Prostate gland (tissue), 2 donors: ENCODE measurements at regions not wholly inside any gene's neighbourhood (a gene's known extent, or its start where the extent isn't known, plus 50 kb on each side); places are given as distances from the start of the nearest gene placed in this dataset.

Experiments
- DNase-seq: peaks from one replicate; pipeline ENCODE4 v3.0.0-alpha.2; 2019; ENCODE audit warnings: low spot score
- H3K27ac ChIP-seq, 2 donors: fragments of 200-600 bp; sonication (generic); 2 replicates each; pipeline ENCODE4 v1.5.1; 2017 to 2019
- H3K27me3 ChIP-seq: fragments of 200-600 bp; sonication (generic); replicated peaks from 2 replicates; pipeline ENCODE4 v1.5.1; 2019; ENCODE audit not compliant: insufficient read depth
- H3K36me3 ChIP-seq, 2 donors: fragments of 200-600 bp; sonication (generic); 1 replicate in 1 of 2; 2 replicates in 1 of 2; pipeline versions ENCODE4 v1.5.1 to v1.8.1; 2017 to 2019
- H3K4me1 ChIP-seq: fragments of 200-600 bp; sonication (generic); replicated peaks from 2 replicates; pipeline ENCODE4 v1.5.1; 2019
- H3K4me3 ChIP-seq, 2 donors: fragments of 200-600 bp; sonication (generic); 2 replicates each; pipeline ENCODE4 v1.5.1; 2017 to 2019
- H3K9me3 ChIP-seq: fragments of 200-600 bp; sonication (generic); 2 replicates; pipeline ENCODE4 v1.5.1; 2017
- POLR2A ChIP-seq: fragments of 450-650 bp; IDR thresholded peaks from one replicate; pipeline ENCODE4 v1.6.1; 2016; ENCODE audit warnings: antibody characterized with exemption, mild to moderate bottlenecking
- POLR2AphosphoS5 ChIP-seq: sonication (generic); formaldehyde crosslinking; IDR thresholded peaks from one replicate; pipeline ENCODE4 v1.6.1; 2017; ENCODE audit warnings: antibody characterized with exemption
- WGBS: methylation state at CpG from one replicate; pipeline ENCODE4 v1.1.5; 2018; 5-methylcytosine and 5-hydroxymethylcytosine counted together
- intact Hi-C: fragments of 100-400 bp; cut with DNase I; formaldehyde crosslinking; loops from one replicate; pipeline ENCODE4 v1.14.2; 2022
- TF ChIP-seq, protein P1 (sequence below), 4 experiments: fragments of 200-600 bp in 2 of 4; fragments of 450-650 bp in 2 of 4; sonication (generic) in 2 of 4; IDR thresholded peaks; 1 replicate in 3 of 4; 2 replicates in 1 of 4; pipeline ENCODE4 v1.5.1; 2016 to 2019; ENCODE audit warnings: antibody characterized with exemption in 4 of 4, mild to moderate bottlenecking in 2 of 4, moderate library complexity in 2 of 4

DNA sequence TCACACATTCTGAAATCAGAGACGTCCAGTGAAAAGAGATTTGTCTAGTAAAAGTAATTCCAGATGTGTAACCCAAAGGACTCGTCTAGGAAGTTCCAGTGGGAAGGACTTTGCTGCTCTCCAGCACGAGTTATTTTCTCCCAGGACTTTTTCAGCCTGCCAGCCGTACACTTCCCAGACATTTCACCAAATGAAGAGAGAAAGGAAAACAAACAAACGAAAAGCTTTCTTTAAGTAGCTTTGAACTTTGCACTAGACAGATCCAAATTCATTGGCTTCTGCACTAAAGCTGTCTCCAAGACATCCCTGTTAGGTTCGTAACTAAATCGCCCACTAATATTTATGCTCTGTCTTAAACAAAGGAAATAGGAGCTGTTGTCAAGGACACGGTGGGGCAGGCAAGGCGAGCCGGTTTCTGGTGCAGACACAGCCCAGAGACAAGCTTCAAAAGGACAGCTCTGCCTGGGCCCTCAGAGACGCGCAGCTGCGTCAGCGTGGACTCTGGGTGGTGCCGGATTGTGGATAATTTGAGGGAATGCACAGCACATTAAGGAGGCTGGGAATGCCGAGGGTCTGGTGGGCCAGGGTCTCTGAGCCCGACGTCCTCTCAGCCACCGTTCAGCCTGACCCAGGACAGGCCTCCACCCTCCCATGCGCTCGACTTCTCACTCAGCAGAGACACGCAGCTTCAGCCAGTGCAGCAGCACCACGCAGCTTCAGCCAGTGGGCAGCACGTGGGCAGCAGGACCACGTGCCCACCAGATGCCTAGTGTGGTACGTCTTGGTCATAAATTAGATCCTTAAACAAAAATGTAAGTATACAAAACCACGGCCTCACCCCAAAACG is 64.1 kb upstream of the INSIG1 start:
- no peaks in the 10 kb centered on the region for H3K27me3 ChIP-seq
- TF ChIP-seq, protein P1, sequence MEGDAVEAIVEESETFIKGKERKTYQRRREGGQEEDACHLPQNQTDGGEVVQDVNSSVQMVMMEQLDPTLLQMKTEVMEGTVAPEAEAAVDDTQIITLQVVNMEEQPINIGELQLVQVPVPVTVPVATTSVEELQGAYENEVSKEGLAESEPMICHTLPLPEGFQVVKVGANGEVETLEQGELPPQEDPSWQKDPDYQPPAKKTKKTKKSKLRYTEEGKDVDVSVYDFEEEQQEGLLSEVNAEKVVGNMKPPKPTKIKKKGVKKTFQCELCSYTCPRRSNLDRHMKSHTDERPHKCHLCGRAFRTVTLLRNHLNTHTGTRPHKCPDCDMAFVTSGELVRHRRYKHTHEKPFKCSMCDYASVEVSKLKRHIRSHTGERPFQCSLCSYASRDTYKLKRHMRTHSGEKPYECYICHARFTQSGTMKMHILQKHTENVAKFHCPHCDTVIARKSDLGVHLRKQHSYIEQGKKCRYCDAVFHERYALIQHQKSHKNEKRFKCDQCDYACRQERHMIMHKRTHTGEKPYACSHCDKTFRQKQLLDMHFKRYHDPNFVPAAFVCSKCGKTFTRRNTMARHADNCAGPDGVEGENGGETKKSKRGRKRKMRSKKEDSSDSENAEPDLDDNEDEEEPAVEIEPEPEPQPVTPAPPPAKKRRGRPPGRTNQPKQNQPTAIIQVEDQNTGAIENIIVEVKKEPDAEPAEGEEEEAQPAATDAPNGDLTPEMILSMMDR (IDR thresholded peaks at IDR 0.05), result no peak
- TF ChIP-seq POLR2AphosphoS5 (no peak), POLR2A (no peak)
- H3K4me3 ChIP-seq, result no peak overlapping the region
- 35% methylated on average over 28 of the region's 28 CpGs for WGBS
- DNase-seq, result no peak
- H3K27ac ChIP-seq, result no peak overlapping the region
- intact Hi-C loops, result no loop called here
- H3K4me1 ChIP-seq, result no peaks in the 10 kb centered on the region
- H3K9me3 ChIP-seq, result no peaks in the 10 kb centered on the region
- H3K36me3 ChIP-seq, result no peaks in the 10 kb centered on the region

DNA sequence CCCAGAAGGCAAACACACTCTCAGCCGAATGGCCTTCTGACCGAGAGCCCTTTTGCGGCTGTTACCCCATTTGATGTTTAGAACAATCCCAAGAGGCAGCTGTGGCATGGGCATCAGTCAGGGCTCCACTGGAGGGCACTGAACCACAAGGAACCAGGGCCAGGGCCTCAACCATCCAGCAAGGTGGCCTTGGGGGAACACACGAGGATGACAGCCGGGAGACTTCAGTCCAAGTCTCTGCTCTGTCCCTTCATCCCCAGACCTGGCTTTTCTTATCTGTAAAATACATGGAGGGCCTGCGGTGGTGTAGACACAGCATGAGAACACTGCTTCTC is 63.6 kb upstream of the INSIG1 start:
- Histone ChIP-seq H3K36me3 (no peaks in the 10 kb centered on the region), H3K4me1 (no peaks in the 10 kb centered on the region), H3K4me3 (no peak overlapping the region), H3K9me3 (no peaks in the 10 kb centered on the region), H3K27ac (no peak overlapping the region), H3K27me3 (no peaks in the 10 kb centered on the region)
- WGBS, result 83% methylated on average over 6 of the region's 6 CpGs
- intact Hi-C loops, result no loop called here
- DNase-seq, result no peak
- no peak for TF ChIP-seq POLR2A
- no peak for TF ChIP-seq POLR2AphosphoS5
- TF ChIP-seq, protein P1 (IDR thresholded peaks at IDR 0.05), result no peak

DNA sequence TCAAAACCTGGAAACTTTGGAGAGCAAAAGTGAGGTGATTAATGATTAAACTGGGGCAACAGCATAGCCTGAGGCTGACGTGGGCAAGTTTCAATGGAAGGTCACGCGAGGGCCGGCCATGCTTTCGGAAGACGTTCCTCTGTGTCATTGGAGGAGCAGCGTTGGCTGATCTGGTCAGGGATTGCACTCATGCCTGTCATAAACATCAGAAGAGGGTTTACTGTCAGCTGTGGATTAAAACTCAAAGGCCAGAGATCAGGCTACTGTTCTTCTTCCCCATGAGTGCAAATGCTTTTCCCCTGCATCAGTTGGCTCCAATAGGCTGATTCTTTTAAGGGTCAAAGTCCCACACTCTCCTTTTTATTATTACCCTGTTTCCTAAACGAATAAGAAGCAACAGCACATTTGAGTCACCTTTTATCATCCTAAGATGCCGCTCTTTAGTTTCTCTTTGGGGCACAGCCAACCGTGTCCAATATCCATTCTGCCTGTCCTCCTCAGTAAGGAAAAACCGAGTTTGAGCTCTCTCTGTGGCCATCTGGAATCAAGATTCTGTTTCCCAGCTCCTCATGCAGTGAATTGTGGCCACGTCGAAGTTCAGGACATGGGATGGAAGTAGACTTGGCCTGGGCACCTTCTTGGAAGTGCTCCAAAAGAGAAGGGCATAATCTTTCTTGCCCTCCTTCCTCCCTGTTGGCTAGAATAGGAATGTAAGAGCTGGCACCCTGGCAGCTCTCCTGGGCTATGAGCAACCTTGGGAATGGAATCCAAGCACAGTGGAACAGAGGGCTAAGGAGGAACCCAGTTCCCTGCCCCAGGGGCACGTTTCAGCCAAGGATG is 62.5 kb upstream of the INSIG1 start:
- H3K27me3 ChIP-seq, result no peaks in the 10 kb centered on the region
- 86% methylated on average over 14 of the region's 14 CpGs for WGBS
- no peak for DNase-seq
- no peaks in the 10 kb centered on the region for H3K9me3 ChIP-seq
- no peak overlapping the region for H3K4me3 ChIP-seq
- intact Hi-C loops, result no loop called here
- TF ChIP-seq, protein P1 (IDR thresholded peaks at IDR 0.05), result no peak
- no peak for TF ChIP-seq POLR2AphosphoS5
- no peak for TF ChIP-seq POLR2A
- no peak overlapping the region for H3K27ac ChIP-seq
- H3K4me1 ChIP-seq, result no peaks in the 10 kb centered on the region
- H3K36me3 ChIP-seq, result no peaks in the 10 kb centered on the region

DNA sequence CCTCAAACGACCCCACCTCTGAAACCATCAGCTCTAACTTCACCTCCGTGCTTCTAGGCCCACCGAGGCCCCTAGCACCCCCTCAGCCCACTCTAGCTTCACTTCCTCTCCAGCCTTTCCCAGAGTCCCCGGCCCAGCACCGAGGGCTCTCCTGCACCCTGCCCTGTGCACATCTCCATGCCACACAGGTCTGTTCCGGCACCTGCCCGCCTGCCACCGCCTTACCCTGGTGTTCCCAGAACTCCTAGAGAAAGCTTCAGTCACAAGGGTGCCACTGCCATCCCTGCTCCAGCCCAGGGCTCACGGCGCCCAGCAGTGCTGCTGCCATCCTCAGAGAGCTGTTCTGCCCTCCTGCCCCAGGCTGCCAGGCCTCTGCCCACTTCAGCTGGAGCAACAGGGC is 61.3 kb upstream of the INSIG1 start:
- TF ChIP-seq POLR2A, result no peak
- TF ChIP-seq, protein P1 (IDR thresholded peaks at IDR 0.05), result no peak
- no peak for TF ChIP-seq POLR2AphosphoS5
- DNase-seq, result no peak
- H3K27ac ChIP-seq, result no peak overlapping the region
- intact Hi-C loops, result no loop called here
- no peak overlapping the region for H3K4me3 ChIP-seq
- H3K27me3 ChIP-seq, result no peaks in the 10 kb centered on the region
- H3K36me3 ChIP-seq, result no peaks in the 10 kb centered on the region
- WGBS, result 91% methylated on average over 10 of the region's 10 CpGs
- H3K4me1 ChIP-seq, result no peaks in the 10 kb centered on the region
- H3K9me3 ChIP-seq, result no peaks in the 10 kb centered on the region
